ENCODE measurements at regions not wholly inside any gene's neighbourhood (a gene's known extent, or its start where the extent isn't known, plus 50 kb on each side); places are given as distances from the start of the nearest gene placed in this dataset.
A peak's percentile ranks its signal among the peaks of the same experiment; 100 is the strongest.
"Not testable (repeated sequence)": the region's sequence is repeated elsewhere in the genome, so short reads cannot be mapped to it uniquely, and the experiment has no call there.

DNA sequence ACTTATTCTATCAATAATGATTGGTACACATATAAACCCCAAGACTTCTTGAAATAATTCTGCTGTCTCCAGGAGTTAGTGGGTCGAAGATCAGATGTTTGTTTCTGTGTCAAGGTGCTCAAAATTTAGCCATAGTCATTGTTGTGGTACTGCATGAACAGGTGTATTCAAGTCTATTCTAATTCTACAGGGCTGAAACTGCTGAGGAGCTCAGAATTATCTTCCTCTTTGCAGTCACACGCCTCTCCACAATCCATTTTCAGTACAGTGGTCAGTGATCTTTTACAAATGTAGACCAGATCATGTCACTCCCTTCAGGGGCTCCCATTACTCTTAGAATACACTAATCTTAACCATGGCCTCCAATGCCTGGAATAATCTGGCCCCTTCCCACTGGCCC lies 527.5 kb downstream of the NTRK3 start:
- no peak for DNase-seq
- intact Hi-C loops (cut with DNase I): no loop called here

DNA sequence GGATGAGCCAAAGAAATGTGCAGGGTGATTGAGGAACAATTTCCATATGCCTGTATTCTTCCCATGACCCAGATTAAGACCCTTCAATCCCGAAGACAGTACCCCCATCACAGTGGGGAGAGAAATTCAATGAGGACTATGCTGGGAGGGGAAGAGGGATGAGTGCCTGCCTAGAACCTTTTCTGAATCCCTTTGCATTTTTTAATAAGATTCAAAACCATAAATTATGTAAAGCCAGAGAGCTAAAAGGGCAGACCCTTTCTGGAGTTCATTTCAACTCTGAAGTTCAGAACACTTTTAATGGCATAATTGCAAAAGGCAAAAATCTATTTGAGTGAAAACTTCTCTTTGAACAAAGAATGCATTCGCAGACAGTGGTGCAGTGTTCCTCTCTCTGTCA lies 529.5 kb downstream of the NTRK3 start:
- DNase-seq: no peak
- intact Hi-C loops (cut with DNase I): no loop called here

DNA sequence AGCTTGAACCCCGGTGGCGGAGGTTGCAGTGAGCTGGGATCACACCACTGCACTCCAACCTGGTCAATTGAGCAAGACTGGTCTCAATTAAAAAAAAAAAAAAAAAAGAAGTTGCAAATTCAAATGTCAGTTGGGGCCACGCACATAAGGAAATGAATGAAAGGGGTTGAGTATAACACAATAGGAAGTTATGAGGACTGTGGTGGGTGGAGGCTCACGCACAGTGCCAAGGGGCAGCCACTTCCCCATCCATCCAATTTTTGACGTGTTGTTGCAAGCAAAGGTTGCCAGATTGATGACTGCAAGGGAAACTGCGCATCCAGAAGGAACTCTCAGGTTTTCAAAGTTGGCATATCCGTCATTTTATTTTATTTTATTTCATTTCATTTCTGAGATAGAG lies 532.2 kb downstream of the NTRK3 start:
- DNase-seq: no peak
- intact Hi-C loops (cut with DNase I): no loop called here

DNA sequence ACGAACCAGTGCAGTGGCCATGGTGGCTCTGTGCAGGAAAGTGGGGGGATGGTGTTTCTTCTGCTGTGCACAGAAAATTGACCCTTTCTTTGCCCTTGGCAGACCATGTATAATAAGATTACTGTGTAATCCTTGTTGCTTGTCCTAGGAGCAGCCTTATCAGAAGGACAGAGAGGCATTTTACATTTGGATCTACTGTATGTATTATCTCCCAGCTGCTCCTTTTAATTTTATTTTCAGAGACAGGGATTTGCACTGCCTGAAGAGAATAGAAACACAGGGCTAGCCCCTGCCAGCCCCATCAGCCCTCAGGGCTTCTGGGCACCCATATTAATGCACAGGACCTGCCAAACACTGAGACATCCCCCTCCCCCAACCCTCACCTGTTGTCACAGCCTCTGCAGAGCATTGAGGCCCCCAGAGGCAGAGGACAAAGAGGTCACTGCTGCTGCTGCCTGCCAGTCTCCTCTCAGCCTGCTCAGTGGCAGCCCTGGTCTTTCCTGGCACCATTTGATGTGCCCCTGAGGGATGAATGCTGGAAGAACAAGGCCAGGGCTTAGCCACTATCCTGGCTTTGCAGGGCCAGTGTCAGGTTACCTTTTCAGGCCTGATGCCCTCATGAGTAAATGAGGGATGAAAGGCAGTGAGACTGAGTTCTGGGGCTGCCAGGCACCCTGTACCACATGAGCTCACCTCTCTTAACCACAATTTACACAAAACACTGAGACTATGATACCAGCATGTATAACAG lies 533.4 kb downstream of the NTRK3 start:
- no peak for DNase-seq
- intact Hi-C loops (cut with DNase I): no loop called here

DNA sequence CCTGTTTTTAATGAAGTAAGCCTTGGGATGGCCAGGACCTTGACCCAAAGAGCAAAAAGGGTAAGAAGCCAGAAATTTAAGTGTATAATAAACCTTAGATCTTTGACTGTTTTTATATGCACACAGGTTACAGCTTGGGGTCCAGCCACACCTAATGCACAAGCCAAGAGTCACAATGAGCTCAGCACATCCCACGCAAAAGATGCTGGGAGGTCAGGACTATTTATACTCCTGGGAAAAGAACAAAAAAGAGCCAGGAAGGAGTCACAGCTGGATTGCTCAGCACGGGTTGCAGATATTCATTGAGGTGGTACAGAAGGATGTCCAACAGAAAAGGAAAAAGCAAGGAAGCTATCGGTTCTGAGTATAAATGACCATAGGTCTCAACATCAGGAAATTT lies 536.3 kb downstream of the NTRK3 start:
- no peak for DNase-seq
- intact Hi-C loops (cut with DNase I): no loop called here

DNA sequence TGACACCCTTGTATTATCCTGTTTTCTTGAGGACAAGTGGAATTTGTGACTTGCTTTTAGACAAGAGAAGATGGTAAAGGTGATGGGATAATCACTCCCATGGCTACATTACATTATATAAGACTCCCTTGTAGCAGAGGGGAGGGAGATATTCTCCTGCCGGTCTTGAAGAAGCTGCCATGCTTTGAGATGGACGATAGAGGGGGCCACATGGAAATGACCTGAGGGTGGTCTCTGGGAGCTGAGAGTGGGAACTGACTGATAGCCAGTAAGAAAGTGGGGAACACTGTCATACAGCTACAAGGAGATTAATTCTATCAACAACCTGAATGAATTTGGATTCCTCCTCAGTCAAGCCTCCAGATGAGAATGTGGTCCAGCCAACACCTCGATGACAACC lies 540.1 kb downstream of the NTRK3 start:
- intact Hi-C loops (cut with DNase I): no loop called here
- no peak for DNase-seq

DNA sequence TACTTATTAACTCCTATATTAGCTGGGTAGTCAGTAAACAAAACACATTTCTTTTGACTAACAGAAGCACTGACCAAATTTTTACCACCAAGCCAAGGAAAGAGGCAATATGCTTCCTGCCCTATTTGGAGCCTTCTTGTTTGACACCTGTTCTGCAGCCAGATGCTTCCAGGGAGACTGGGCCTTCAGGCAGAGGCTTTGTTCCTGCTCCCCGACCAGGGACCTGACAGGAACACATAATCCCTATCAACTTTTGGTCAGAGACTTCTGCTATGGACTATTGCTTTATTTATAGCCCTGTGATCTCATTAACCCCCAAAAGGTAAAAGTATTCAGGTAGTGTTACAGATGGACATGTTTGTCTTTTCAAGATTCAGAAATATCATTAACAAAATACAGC lies 541.3 kb downstream of the NTRK3 start:
- intact Hi-C loops (cut with DNase I): no loop called here
- no peak for DNase-seq

DNA sequence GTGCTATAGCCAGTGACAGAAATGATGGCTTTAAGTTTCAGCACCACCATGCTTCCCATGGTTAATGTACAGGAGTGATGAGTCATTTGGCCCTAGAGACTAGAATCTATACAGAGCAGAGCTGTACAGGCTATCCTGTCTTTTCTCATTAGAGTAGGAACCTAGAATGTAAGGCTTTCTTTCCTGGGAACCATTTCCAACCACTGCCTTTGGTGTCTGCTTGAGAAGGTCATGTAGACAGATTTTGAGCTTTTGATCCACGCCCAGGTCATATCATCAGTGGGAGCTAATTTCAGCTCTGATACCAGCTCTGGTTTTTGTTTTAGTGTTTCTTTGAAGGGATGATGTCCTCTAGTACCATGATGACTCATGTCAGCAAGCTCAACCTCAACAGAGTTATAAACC lies 543.1 kb downstream of the NTRK3 start:
- no peak for DNase-seq
- intact Hi-C loops (cut with DNase I): no loop called here

DNA sequence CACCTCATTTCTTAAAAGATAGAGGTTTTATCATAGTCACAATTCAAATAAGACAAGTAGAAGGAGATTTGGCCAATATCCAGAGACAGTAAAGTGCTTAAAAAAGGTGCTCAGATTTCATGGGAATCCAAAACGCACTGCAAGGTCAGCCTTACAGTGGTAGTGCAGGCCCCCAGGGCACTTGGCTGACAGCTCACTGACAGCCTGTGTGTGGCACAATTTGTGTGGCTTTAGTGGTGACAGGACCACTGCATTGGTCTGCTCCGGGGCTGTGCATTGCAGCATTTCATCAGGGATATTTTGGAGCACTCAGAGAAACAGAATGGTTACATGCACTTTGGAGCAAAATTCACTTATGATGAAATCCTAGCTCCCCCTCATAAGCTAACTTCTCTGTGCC lies 544.3 kb downstream of the NTRK3 start:
- DNase-seq: no peak
- intact Hi-C loops (cut with DNase I): no loop called here

DNA sequence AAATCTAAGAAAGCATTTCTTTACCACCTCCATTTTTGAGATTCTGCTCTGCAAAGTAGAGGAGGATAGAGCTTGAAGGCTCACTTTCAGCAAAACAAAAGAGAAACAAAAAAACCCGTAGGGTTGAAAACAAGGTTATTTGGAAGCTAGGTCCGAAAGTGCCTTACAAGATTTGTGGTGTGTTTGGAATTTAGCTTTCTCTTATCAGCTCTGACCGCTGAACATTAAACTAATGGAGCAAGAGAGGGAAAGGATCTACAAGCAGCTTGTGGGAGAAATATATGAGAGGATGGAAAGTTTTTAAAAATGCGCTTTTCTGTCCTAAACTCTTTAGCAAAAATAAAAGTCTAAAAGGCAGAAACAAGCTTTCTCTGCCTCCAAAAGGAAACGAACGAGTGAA lies 545.5 kb downstream of the NTRK3 start:
- intact Hi-C loops (cut with DNase I): no loop called here
- no peak for DNase-seq

DNA sequence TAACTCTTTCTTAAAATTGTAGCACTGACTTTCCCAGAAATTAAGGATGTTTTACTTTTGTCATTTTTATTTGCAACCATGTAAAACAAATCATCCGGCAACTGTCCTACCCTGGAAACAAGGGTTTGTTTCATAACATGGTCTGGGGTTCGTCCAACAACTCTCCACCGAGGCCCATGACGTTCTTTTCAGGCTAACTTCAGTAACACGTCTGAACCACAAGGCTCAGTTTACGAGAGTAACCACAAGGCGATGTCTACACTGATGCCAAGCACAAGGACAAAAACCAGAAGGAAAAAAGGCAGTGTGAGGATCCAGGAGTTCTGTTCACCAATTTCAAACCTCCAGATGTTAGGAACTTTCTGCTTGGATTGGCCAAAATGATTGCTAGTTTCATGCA lies 546.1 kb downstream of the NTRK3 start:
- intact Hi-C loops (cut with DNase I): no loop called here
- DNase-seq: no peak

DNA sequence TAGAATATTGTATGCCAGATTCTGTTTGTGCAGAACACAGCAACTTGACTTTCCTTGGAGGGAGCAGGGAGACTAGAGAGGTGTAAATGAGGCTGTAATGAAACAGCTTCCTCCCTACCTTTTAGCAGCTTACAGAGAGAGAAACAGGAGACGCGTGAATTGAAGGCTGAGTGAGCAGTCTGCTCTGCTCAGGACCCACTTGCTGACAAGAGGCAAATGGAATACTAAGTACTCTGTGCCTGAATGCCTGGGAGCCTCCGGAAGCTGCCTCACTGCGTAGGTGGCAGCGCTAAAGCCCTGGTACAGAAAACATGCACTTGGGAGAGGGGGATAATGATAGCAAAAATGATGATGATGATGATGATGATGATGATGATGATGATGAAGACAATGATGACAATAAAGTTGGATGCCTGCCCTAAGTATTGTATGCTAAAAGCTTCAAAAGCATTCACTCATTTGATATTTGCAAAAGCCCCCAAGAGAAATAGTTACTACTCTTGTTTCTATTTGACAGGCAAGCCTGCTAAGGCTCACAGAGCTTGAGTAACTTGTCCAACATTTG lies 548.9 kb downstream of the NTRK3 start:
- intact Hi-C loops (cut with DNase I): no loop called here
- peak in 1 of 10 donors; percentile 14 for DNase-seq

DNA sequence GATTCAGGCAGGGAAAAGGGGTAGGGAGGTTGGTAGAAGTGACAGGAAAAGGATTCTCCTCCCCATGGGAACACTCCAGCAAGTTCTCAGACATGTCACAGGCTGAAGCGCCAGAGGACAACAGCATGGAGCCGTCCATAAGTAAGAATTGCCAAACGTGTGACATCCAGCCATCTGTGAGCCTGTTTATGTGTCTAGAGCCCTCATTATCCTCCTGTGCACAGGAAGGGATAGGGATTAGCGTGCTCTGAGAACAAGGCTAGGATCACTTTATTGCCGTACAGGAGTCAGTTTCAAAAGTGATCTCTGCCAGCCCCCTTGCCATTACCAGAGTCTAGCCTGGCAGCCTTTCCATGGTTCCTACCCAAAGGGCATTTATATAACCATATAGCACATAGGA lies 549.5 kb downstream of the NTRK3 start:
- intact Hi-C loops (cut with DNase I): no loop called here
- DNase-seq: no peak

DNA sequence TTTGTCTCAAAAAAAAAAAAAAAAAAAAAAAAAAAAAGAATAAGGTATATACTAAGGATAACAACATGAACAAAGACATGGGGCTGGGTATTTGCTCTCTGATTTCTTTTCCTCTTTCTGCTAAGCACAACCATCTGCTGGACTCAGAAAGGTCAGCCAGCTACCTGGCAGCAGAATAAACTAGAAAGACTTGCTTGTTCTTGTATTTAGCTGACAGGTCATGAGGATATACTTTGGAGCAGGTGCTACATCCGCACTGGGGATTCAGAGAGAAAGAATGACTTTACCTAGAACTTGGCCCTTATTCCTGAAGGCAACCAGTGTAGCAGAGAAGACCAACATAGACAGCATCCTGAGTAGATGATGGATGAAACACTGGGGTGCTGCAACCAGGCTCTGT lies 550.5 kb downstream of the NTRK3 start:
- intact Hi-C loops (cut with DNase I): no loop called here
- no peak for DNase-seq

DNA sequence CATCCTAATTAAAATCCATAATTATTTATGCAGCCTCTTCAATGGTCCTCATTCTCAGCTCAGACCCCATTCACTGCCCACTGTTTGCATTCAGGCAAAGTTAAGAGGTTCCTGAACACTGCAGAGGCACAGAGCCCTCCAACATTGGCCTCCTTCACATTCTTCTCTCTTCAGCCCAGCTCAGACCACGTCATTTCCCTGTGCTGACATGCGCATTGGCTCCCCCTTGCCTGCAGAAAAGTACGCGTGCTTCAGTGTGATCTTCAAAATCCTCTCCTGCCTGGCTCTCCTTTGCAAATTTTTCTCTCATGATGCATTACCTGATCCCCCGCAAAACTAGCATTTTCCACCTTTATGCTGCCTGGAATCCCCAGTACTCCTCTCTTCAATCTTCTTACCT lies 552.3 kb downstream of the NTRK3 start:
- intact Hi-C loops (cut with DNase I): no loop called here
- no peak for DNase-seq

DNA sequence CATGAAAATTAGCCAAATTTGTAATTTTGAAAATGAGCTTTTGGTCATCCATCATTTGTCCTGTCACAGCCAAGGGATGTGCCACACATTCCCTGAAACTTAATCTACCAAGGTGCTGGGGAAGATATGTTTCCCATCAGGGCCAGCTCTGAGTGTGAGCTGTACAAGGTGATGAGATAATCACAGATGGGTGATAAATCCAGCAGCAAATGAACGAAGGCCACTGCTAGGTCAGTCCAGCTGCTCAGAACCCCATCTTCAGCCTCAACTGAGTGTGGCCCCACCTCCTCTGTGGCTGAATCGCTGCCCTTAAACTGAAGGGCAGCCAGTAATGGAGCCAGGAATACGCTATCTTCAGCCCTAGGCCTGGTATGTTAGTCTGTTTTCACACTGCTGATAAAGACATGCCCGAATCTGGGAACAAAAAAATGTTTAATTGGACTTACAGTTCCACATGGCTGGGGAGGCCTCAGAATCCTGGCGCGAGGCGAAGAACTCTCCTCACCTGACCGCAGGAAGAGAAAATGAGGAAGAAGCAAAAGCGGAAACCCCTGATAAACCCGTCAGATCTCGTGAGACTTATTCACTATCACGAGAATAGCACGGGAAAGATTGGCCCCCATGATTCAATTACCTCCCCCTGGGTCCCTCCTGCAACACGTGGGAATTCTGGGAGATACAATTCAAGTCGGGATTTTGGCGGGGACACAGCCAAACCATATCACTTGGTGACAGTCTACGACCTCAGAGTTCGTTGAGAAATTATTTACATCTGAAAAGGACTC lies 553.0 kb downstream of the NTRK3 start:
- intact Hi-C loops (cut with DNase I): no loop called here
- no peak for DNase-seq

DNA sequence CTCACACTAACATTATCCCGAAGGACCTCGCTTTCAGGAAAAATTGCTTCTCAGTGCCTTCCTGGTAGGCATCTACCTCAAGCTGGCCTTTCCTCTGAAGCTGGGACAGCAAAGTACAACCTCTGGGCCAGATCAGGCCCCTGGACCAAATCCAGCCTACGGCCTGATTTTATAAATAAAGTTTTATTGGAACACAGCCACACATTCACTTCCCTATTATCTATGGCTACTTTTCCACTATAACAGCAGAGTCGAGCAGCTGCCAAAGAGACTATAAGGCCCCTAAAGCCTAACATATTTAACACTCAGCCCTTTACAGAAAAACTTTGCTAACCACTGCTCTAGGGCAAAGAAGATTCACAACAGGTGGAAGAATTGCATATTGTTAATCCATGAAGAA lies 554.3 kb downstream of the NTRK3 start:
- DNase-seq: no peak
- intact Hi-C loops (cut with DNase I): no loop called here

DNA sequence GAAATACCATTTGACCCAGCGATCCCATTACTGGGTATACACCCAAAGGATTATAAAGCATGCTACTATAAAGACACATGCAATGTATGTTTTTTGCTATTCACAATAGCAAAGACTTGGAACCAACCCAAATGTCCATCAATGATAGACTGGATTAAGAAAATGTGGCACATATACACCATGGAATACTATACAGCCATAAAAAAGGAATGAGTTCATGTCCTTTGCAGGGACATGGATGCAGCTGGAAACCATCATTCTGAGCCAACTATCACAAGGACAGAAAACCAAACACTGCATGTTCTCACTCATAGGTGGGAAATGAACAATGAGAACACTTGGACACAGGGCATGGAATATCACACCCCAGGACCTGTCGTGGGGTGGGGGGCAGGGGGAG lies 558.1 kb downstream of the NTRK3 start:
- DNase-seq; intact Hi-C loops (cut with DNase I): not testable (repeated sequence)

DNA sequence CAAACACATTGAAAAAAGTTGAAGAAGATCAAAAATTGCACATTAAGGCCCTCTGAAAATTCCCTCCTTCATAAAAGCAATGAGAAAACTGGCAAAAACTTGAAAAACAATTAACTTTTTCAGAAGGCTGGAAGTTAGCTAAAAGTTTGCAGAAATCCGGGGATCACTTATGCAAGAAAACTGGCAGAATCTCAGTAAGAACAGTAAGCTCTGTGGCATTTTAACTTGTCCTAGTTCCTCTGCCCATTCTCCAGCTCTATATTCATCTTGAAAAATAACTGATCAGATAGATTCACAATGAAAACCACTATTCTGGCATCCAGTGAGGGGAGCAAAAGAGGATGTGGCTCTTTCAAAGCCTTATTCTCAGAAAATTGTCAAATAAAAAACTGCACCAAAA lies 566.8 kb downstream of the NTRK3 start:
- intact Hi-C loops (cut with DNase I): no loop called here
- no peak for DNase-seq

DNA sequence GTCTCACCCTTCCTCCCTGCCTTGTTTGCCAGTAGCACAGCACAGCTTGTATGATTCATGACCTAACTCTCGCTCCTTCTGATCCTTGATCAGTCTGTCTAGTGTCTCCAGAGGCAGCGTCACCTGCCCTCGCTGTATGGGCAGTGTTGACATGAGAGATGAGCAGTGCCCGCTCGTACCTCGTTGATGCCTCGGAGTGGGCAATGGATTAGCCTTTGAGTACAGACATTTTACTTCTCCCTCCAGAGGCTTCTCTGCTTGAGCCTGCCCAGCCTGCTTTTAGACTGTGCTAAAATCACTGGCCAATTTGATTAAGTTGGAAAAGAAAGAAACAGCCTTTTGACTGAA lies 569.0 kb downstream of the NTRK3 start:
- DNase-seq: peak in 1 of 10 donors; percentile 26
- intact Hi-C loops (cut with DNase I): no loop called here

DNA sequence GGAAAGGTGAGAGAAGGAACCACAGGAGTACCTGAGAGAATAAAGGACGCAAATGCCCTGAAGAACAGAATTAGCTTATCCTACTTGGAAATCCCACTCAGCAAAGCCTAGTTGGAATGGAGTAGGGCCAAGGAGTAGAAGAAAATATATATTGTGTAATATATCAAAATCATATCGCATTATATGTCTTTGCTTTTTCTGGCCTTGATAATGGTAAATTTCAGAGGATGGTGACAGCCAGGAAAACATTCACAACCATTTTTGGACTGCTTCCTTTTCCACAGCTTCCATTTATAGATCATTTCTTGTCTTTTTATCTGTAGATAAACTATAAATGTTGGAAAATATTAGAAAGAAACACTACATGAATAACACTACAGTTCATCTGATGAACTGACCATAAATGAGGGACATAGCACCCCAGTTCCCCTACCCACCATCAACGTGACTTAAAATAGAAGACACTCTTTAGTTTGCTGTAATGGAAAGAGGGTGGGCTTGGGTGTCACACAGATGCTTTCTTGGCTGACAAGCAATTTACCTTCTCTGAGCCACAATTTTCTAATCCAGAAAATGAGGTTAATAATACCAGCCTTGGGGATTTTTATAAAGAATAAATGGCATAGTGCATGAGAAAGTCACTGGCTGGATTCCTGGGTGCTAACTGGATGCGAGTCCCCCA lies 569.6 kb downstream of the NTRK3 start:
- intact Hi-C loops (cut with DNase I): no loop called here

DNA sequence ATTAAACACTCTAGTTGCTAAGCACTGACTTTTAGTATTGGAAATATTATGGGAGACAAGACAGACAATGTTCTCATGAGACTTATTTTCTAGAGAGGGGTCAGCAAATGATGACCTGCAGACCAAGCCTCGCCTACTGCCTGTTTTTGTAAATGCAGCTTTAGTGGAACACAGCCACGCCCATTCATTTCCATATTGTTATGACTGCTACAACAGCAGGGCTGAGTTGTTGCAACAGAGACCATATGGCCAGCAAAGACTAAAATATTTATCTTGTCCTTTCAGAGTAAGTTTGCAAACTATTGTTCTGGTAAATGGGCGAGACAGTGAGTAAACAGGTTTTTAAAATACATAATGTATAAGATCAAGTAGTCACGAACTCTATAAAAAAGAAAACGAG lies 570.2 kb downstream of the NTRK3 start:
- DNase-seq: no peak
- intact Hi-C loops (cut with DNase I): no loop called here

More for the DNA sequence above, 569.6 kb downstream of the NTRK3 start:
- DNase-seq: no peak
